GM18870 (cell line): ENCODE measurements at regions not wholly inside any gene's neighbourhood (a gene's known extent, or its start where the extent isn't known, plus 50 kb on each side); places are given as distances from the start of the nearest gene placed in this dataset.

Experiments
- ATAC-seq: cut with Tn5 transposase; IDR thresholded peaks from one replicate; pipeline ENCODE4 v1.9.1; 2021; ENCODE audit warnings: moderate library complexity; ENCODE audit not compliant: unreplicated experiment

DNA sequence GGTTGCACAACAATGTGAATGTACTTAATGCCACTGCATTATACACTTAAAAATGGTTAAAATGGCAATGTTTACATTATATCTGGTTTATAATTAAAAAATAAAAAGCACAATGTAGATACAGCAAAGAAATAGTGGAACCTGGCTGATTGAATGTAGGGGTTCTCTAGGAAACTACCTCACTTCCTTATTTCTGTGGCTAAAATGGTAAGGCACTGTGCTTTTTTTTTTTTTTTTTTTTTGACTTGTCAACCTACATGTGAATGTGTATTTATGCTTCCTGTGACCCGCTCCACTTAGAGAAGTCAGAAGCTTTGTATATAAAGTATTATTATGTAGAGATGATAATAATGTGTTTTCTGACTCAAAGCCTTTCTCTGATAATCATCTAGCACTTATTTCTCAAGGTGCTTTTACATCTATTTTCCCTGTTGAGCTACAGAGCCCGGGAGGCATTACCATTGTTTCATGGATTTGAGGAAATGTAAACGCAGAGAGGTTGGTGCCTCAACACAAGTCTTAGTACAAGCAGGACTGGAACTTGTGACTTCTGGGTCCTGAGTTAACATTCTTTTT, 55.0 kb downstream of the SOX4 start:
- ATAC-seq: peak; percentile 88

DNA sequence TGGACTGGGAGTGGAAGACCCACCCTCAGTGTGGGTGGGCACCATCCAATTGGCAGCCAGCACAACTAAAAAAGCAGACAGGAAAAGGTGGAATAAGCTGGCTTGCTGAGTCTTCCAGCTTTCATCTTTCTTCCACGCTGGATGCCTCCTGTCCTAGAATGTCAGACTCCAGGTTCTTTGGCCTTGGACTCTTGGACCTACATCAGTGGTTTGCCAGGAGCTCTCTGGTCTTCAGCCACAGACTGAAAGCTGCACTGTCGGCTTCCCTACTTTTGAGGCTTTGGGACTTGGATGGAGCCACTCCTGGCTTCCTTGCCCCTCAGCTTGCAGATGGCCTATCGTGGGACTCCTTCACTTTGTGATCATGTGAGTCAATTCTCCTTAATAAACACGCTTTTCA, 59.8 kb downstream of the SOX4 start:
- ATAC-seq: no peak

DNA sequence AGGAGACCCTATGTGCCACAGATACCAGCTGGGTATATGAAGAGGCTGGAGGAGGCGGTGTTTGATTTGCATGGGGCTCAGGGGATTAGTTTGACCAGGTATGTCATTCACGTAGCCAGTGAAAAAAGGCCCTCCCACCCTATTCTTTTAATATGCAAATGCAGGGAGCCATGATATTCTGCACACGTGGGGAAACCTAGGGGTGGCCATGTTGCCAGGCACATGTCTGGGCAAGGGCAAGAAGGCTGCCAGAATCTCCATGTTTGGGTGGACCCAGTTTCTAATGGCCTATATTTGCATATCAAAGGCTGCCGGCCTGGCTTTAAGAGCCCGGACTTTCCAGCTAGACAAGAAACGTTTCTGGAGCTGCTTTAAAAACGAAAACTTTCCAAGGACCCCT, 60.4 kb downstream of the SOX4 start:
- no peak for ATAC-seq

DNA sequence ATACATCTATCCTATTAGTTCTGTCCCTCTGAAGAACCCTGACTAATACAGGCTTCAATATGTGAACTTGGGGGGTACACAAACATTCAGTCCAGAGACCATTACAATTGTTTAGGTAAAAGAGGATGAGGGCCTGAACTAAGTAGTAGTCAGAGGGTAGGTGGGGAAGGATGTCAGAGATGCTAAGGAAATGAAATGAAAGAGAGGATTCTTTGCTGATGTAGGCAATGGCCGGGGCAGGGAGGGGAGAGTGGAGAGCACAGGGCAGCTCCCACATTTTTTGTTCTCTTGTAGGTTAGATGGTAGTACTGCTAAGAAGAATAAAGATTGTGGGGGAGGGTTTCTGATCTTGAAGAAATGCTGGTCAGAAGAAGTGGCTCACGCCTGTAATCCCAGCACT, 60.8 kb downstream of the SOX4 start:
- ATAC-seq: no peak

DNA sequence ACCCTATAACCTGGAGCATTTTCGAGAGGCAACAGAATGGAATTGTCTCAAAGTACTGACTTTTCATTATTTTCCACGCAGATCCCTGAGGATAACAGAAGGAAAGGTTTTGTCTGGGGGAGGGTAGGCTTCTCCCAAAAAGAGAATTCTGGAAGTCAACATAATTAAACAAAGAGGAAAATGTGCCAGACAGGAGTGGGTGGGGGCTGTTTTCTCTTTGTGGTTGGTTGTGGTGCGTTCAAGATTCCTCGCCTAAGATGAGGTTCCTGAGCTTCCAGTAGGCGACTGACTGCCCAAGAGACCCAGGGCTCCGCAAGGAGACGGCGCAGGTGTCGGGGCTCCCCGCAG, 70.4 kb downstream of the SOX4 start:
- no peak for ATAC-seq

GRCh38 chr6:21664314-21665109, 71.0 kb downstream of the SOX4 start:
- ATAC-seq: no peak

GRCh38 chr6:21665110-21665391, 71.5 kb downstream of the SOX4 start:
- ATAC-seq: no peak

DNA sequence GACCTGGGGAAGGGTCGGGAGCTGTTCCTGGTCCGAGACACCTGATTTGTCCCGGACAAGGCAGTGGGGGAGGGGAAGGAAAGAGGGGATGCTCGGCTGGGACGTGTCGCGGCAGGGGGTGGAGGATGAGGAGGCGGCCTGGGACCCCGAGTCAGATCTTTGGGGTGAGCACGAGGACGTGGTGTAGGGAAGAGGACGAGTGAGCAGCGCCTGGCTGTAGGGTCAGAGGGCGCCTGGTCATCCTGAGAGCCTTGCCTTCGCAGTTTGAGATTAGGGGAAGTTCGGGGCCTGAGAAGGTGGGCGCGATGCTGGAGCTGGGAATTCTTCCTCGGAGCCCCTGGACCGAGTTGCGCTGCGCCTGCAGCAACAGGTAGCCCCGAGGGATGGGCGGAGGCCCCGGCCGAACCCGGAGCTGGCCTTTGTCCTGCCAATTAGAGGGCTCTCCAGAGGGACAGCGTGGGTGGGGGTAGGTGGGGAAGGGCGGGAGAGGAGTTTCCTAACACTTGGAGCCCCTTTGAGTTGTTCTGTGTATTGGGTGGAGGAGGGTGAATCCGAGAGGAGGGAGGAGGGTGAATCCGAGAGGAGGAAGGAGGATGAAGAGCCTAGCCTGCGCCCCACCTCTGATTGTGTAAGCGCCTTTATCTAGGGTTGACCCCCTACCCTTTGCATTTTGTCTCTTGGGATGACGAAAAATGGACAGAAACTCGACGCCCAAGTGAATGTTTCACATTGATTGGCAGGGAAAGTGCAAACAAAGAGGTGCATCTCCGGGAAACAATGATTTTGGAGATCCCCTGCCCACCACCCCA, 72.0 kb downstream of the SOX4 start:
- ATAC-seq: no peak

DNA sequence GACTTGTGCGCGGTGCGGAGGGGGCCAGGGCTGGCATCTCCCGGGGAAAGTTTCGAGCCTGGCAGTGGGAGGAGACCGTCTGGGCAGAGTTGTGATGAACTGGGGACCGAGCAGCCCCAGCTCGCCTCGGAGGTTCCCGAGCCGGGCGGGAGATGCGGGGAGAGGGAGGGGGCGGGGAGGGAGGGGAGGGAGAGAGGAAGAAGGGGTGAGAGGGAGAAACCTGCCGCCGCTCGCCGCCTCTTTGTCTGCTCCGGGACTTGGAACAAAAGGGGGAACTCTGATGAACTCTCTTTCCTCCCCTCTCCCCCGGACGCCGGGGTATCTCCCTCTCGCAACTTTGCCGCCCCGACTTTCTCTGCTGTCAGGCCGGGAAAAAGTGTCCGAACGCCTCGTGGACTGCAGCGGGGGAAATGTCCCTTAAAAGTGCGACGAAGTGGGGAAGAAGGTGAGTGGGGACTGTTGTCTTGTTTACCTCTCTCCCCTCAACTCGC, 72.7 kb downstream of the SOX4 start:
- ATAC-seq: no peak

- no peak for ATAC-seq
These were observed 73.5 kb downstream of the SOX4 start for GRCh38 chr6:21666853-21667681.

DNA sequence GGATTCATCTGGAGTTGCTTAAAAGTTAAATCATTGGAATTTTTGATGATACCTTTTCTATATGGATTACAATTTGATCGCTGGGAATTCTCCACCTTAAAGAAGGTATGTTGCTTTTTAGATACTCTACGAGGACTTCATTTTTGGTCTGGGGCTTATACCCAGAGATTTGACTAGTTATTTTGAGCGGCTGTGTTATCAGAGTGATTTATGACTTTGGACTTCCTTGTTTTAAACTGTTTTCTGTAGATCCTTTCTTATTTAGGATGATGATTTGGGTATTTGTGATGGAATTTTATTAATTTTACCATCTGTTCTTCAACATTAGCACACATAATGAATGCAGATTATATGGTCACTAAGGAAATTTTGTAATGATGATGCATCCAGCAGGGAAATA, 75.2 kb downstream of the SOX4 start:
- ATAC-seq: no peak

- ATAC-seq: no peak
These were observed 83.2 kb downstream of the SOX4 start for GRCh38 chr6:21676769-21677168.

DNA sequence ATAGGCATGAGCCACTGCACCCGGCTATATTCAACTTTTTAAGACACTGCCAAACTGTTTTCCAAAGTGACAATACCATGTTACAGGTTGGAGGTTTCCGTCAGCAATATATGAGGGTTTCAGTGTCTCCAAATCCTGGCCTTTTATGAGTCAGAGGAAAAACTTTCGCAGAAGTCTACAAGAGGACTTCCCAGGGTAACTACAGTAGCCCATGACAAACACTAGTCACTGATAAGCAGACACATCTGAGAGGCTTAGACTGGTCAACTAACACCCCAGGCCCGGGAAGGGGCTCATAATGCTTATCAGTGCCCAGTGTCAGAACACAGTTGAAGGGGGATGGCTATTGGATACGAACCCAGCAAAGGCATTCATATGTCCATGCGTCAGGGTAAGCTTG, 85.4 kb downstream of the SOX4 start:
- ATAC-seq: no peak

DNA sequence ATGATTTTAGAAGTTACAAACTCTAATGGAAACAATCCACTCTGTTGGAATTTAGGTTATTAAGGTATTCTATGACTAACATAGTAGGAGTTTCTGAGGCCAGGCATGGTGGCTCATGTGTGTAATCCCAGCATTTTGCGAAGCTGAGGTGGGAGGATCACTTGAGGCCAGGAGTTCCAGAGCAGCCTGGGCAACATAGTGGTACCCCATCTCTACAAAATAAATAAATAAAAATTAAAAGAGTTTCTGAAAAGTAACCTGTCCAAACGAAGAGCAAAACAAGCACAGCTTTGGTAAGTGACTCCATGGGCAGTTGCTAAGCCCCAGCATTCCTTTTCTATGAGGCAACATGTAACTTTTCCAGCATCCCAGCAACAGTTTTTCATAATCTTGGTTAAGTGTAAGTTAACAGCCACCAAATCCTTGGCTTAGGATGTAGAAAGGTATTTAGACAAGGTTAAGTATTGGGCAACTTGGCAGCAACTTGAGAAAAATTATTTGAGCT, 86.3 kb downstream of the SOX4 start:
- ATAC-seq: no peak

DNA sequence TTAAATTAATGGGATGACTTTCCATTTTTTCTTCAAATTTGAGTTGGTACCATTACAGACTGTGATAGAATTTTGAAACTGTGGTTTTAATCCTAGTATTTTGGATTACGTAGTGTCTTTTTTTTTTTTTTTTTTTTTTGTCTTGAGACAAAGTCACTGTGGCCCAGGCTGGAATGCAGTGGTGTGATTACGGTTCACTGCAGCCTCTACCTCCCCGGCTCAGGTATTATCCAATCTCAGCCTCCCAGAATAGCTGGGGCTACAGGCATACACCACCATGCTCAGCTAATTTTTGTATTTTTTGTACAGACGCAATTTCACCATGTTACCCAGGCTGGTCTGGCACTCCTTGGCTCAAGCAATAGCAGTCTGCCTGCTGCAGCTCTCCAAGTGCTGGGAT, 87.1 kb downstream of the SOX4 start:
- no peak for ATAC-seq

- ATAC-seq: no peak
These were observed 96.9 kb downstream of the SOX4 start for GRCh38 chr6:21690489-21690888.

DNA sequence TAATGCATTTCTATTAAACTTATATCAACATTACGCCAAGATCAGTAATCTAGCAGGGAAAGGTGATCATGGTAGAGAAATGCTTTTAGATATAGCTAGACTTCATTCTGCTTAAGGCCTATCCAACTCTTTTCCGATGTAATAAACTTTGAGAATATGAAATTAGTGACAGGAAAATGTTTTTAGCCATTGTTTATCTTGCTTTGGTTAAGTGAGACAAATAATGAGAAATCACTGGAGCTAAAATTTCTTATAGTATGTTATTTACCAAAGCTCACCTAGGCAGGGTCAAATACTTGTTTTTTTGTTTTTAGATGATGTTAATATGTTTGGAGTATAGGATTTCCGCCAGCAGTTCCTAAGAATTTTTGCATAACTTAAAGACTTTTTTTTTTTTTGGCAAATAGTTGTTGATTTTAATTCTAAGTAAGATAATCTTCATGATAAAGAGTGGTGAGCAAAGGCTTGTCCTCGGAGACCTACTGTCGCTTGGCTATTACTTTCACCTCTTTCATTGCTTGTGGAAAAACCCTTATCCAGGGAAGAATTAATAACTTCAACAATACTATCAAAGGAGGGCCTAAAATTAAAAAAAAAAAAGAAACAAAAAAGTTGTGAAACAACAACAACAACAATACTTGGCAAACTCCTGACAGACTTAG, 98.3 kb downstream of the SOX4 start:
- ATAC-seq: no peak

DNA sequence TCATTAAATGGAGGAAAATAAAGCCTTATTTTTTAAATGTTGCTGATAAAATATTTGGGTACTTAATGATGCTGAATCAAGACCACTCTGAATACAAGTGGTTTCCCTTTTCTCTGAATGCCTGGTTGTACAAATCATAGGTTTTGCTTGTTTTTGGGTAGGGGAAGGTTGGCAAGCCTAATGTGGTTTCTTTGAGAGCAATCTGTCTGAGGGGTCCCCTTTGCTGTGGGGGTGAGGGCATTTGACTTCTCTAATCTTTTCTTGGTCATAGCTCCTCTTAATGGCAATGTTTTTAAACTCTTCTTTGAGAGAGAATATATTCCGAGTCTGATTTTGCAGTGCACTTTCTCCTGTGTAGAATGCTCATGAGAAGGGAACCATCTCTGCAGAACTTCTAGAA, 99.2 kb downstream of the SOX4 start:
- ATAC-seq: no peak

- ATAC-seq: no peak
These were observed 100.6 kb downstream of the SOX4 start for GRCh38 chr6:21694168-21694567.

DNA sequence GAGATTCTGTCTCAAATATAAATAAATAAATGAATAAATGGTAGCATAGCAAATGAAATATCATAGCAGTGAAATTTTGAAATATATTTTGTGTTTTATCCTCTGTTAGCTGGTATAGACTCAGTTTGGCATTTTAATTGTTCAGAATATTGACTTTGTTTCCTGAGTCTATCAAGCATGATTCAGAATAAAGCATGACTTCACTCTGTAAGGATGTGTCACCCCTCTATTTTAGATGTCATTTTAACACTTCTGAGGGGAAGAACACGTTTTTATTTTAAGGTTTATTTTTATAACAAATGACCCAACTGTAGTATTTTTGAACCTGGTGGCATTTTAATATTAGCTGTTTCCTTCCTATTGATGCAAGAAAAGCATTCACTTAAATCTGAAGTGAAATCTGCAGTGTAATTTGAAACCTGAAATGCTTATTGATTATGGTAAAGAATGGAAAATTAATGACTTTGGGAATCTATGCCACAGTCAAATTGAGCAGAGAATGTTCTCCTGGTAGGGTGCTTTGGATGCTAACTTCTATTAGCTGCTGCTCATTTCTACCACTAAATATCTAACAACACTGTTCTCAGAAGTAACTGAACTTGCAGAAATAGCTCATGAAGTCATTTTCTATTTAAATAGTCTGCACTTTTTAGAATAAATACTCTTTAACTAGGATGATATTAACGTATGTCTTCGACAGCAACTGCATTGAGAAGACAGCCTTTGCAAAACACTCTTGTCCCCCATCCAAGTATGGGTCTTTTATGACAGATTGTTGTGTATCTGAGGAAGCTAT, 114.2 kb downstream of the SOX4 start:
- no peak for ATAC-seq
